Activated CD4-positive, alpha-beta T cell treated with anti-CD3 and anti-CD28 coated beads for 24 hours (primary cell): ENCODE measurements at regions not wholly inside any gene's neighbourhood (a gene's known extent, or its start where the extent isn't known, plus 50 kb on each side); places are given as distances from the start of the nearest gene placed in this dataset.

Experiments used
- DNase-seq, 2 donors: peaks; one replicate each; pipeline ENCODE4 v3.0.0-alpha.2; 2020; ENCODE audit warnings: low read depth in 2 of 2

DNA sequence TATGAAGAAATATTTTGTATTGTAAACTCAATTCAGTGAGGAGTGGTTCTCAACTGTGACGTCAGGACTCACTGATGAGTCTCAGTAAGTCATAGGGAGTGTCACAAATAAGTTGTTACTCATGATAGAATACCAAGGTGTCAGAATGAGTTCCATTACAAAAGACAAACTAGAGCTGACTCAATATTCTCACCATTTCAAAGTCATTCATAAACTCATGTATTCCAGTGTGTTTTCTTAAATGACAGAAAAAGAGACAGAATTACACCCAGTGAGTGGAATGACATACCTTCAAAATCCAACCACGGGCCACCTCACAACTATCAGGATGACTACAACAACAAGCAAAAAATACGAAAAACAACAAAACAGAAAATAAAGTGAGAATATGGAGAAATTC, 321.5 kb downstream of the ENC1 start:
- no peak for DNase-seq

- peak in 1 of 2 donors; percentile 10 for DNase-seq
These were observed 324.4 kb downstream of the ENC1 start for GRCh38 chr5:74316064-74316603.

DNA sequence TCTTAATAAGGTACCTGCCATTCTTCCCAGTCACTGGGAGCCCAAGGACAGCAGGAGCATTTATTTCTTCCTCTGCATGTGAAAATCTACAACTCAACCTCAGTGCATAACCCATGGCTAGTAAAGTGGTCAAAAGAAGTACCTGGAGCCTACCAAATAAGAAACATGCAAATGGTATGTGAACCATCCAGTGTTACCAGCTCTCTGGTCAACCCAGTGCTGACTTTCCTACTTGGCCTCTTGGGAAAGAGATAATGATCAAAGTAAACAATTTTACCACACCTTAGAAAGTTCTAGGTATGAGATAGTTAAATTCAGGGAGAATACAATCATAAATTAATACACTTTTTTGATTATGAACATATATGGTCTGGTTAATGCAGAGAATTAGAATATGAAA, 325.6 kb downstream of the ENC1 start:
- DNase-seq = no peak

DNA sequence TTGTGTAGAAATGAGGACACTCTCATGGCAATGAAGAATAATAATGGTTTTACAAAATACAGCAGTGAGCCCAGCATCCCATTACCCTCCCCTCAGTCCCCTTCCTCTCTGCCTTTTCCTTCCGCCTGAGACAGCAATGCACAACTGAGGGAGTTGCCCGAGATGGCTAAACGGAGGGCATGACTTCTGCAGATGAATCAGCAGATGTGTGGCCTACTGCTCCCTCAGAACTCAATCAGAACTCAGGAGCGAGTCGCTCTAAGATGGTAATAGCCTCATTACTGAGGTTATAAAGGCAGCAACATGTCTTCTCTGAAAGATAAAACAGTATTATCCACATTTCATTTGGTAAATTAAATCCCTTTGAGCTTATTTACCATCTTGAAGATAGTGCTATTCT, 326.6 kb downstream of the ENC1 start:
- no peak for DNase-seq

GRCh38 chr5:74312746-74313145, 327.8 kb downstream of the ENC1 start:
- no peak for DNase-seq

GRCh38 chr5:74311961-74312360, 328.6 kb downstream of the ENC1 start:
- DNase-seq = no peak

- DNase-seq = no peak
These were observed 329.3 kb downstream of the ENC1 start for GRCh38 chr5:74310997-74311930.

- DNase-seq = no peak
These were observed 330.1 kb downstream of the ENC1 start for GRCh38 chr5:74310386-74310785.

GRCh38 chr5:74309050-74309449, 331.5 kb downstream of the ENC1 start:
- no peak for DNase-seq

DNA sequence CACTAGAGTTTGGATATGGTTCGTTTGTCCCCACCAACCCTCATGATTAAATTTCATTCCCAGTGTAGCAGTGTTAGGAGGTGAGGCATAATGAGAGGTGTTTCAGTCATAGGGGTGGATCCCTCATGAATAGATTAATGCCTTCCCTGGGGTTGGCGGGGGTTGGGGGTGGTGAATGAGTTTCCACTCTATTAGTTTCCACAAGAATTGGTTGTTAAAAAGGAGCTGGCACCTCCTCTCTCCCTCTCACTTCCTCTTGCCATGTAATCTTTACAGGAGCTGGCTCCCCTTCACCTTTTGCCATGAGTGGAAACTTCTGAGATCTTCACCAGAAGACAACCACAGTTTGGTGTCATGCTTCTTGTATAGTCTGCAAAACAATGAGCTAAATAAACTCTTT, 333.7 kb downstream of the ENC1 start:
- no peak for DNase-seq

- no peak for DNase-seq
These were observed 336.0 kb downstream of the ENC1 start for GRCh38 chr5:74304536-74304935.

DNA sequence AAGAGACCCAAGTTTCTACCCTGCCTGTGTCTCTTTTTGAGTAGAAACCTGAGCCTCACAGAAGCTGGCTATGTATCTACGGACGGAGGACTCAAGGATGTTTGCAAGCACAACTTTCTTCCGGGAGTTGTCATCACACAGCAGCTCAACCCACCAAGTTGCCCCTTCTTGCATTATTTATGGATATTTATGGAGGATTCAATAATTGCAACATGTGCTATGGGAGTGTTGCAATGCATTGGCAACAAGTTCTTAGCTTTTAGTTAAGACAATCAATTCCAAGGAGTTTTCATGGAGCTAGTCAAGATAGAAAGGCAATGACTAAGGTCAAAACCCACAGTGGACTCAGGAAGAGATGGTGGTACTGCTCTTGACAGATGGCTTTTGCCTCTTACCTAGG, 336.9 kb downstream of the ENC1 start:
- no peak for DNase-seq

DNA sequence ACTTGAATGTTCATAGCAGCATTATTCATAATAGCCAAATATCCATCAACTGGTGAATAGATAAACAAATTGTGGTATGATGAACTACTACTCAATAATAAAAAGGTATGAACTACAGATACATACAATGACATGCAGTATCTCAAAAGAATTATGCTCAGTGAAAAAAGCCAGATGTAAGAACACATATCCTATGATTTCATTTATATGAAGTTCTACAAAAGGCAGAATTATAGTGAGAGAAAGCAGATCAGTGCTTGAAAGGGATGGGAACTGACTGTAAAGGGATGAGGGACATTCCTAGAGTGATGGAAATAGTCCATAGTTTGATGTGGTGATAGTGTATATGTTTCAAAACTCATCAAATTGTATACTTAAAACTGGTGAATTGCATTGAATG, 339.0 kb downstream of the ENC1 start:
- no peak for DNase-seq

- DNase-seq = no peak
These were observed 339.6 kb downstream of the ENC1 start for GRCh38 chr5:74300808-74301389.

- DNase-seq = no peak
These were observed 340.7 kb downstream of the ENC1 start for GRCh38 chr5:74299833-74300232.

DNA sequence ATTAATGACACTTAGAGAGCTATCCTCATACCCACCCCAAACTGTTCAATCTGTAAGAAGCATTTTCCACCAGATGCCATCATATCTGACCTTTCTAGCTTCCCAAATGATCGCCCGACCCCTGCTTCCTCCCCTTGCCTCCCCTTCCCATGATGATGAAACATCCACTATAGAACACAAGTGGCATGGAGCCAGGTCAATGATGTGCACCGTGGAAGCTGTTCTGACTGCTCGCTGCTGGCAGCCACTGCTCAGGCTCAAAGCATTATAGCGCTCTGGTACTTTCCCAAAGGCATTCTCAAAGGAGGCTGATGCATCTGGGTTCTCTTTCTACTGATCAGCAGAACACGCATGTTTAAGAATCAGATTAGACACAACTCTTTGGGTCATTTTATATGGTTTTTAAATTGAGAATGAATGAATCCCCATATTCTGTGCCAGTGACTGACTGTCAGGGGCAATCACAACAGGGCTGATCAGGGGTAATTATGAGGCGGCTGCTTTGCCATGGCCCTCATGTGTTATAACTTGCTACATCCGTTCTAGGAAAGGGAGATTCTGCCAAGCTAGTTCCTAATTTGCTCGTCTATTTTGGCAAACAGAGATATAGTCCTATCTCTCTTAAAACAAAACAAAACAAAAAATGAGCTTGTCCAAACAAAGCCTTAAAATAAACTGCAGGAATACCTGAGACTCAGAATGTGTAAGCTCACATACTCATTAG, 343.7 kb downstream of the ENC1 start:
- DNase-seq = no peak

DNA sequence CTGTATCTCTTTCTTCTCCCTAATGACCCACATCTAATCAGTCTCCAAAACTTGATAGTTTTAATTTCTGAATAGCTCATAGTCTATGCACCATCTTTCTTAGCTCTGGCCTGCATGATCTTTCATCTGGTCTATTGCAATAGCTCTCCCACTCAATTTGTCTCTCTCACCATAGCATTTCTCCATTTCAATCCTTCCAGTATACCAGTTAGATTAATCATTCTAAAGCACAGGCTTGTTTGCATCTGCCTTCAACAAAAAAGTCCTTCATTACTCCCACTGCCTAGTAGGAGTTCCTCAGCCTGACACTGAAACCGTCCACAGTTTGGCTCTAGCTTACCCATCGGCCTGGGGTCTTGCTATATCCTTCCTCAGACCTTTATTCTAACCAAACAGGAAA, 344.9 kb downstream of the ENC1 start:
- no peak for DNase-seq

DNA sequence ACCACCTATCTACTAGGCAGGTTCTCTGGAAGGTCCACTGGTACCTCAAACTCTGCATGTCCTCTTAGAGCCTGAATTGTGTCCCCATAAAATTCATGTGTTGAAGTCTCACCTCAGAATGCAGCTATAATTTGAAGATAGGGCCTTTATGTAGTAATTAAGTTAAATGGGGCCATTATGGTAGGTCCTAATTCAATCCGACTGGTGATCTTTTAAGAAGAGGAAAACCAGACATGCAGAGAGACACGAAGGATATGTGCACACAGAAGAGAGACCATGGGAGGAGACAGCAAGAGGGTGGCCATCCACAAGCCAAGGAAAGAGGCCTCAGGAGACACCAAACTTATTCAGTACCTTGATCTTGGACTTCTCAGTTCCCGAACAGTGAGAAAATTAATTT, 345.4 kb downstream of the ENC1 start:
- no peak for DNase-seq

- no peak for DNase-seq
These were observed 346.3 kb downstream of the ENC1 start for GRCh38 chr5:74294231-74294705.

GRCh38 chr5:74293182-74293581, 347.3 kb downstream of the ENC1 start:
- DNase-seq = no peak

- DNase-seq = no peak
These were observed 349.8 kb downstream of the ENC1 start for GRCh38 chr5:74290634-74291241.

DNA sequence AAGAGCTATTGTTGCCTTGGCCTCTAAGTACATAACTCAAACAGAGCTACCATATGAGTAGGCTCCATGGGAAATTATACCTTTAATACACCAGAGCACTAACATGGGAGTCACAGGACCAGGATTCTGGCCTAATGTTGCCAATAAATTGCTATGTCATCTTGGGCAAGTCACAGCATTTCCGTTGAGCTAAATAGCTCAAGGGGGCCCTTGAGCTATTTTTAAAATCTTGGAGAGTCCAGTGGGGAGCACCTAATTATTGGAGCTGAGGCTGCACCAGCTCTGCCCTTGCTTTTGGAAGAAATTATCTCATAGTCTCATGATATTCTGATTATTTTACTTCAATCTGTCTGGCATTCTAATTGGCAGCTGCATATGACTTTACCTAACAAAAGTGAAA, 350.8 kb downstream of the ENC1 start:
- DNase-seq = no peak
